Ishikawa (cell line): ENCODE measurements at regions not wholly inside any gene's neighbourhood (a gene's known extent, or its start where the extent isn't known, plus 50 kb on each side); places are given as distances from the start of the nearest gene placed in this dataset.

Experiments used
- CEBPB ChIP-seq: IDR thresholded peaks from 2 replicates; pipeline ENCODE4 v1.6.1; 2012
- CREB1 ChIP-seq: IDR thresholded peaks from 2 replicates; pipeline ENCODE4 v1.6.1; 2012; ENCODE audit warnings: low read depth
- EGR1 ChIP-seq: IDR thresholded peaks from 2 replicates; pipeline ENCODE4 v1.6.1; 2012
- EP300 ChIP-seq: IDR thresholded peaks from 2 replicates; pipeline ENCODE4 v1.6.1; 2012; ENCODE audit warnings: borderline replicate concordance
- REST ChIP-seq: IDR thresholded peaks from 2 replicates; pipeline ENCODE4 v1.6.1; 2012; ENCODE audit warnings: low read depth, mild to moderate bottlenecking
- TF ChIP-seq, protein P1 (sequence below): IDR thresholded peaks from 2 replicates; pipeline ENCODE4 v1.6.1; 2012

GRCh38 chr7:1352656-1353271, 106.5 kb downstream of the MICALL2 start:
- TF ChIP-seq CEBPB (no peak), EP300 (no peak), EGR1 (no peak), CREB1 (no peak), REST (no peak)
- TF ChIP-seq, protein P1, sequence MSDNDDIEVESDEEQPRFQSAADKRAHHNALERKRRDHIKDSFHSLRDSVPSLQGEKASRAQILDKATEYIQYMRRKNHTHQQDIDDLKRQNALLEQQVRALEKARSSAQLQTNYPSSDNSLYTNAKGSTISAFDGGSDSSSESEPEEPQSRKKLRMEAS = no peak
